T-helper 17 cell (primary cell): ENCODE measurements at regions not wholly inside any gene's neighbourhood (a gene's known extent, or its start where the extent isn't known, plus 50 kb on each side); places are given as distances from the start of the nearest gene placed in this dataset.
"Not testable (repeated sequence)": the region's sequence is repeated elsewhere in the genome, so short reads cannot be mapped to it uniquely, and the experiment has no call there.

Experiments used
- ATAC-seq: fragments of 150-1000 bp; cut with Tn5 transposase; 2 replicates; pipeline ENCODE4 v1.10.0; 2021; ENCODE audit warnings: mild to moderate bottlenecking, moderate library complexity
- DNase-seq, 3 donors: peaks; one replicate each; pipeline versions ENCODE4 v3.0.0 to v3.0.0-alpha.2; 2020 to 2021
- H3K9me3 ChIP-seq: one replicate; pipeline ENCODE4 v1.7.0; 2013; ENCODE audit warnings: low read length, mild to moderate bottlenecking; ENCODE audit not compliant: control insufficient read depth, poor library complexity, severe bottlenecking
- H3K27ac Mint-ChIP-seq: one replicate; pipeline ENCODE4 v1.8.0; 2022; ENCODE audit warnings: mild to moderate bottlenecking, moderate library complexity, mixed read lengths
- H3K27me3 Mint-ChIP-seq: one replicate; pipeline ENCODE4 v1.8.0; 2022; ENCODE audit warnings: mixed read lengths
- H3K36me3 Mint-ChIP-seq: one replicate; pipeline ENCODE4 v1.8.0; 2022; ENCODE audit warnings: low read depth, mixed read lengths
- H3K4me1 Mint-ChIP-seq: one replicate; pipeline ENCODE4 v1.8.0; 2022; ENCODE audit warnings: mild to moderate bottlenecking, mixed read lengths
- H3K4me3 Mint-ChIP-seq: one replicate; pipeline ENCODE4 v1.8.0; 2022; ENCODE audit warnings: mild to moderate bottlenecking, moderate library complexity, mixed read lengths

DNA sequence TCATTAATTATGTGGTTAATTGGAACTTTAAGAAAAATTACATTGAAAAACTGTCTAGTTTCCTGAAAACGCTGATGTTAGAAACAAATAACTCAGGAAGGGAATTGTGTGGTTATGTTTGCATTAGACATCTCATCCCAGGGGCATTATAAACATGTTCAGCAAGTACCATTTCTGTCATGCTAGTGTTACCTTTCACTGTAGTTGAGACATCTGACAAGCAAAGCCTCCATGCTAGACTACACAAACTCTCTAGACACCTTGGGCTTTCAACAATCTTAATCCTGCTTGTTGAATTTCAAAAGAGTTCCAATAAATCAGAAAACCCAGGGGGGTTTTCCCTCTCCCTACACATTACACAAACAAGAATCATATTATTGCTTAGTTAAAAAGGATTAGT lies 536.8 kb downstream of the KCNT2 start:
- DNase-seq: no peak
- Mint-ChIP-seq H3K27me3 (no peaks in the 10 kb centered on the region), H3K4me3 (no peak overlapping the region), H3K36me3 (no peaks in the 10 kb centered on the region), H3K27ac (no peak overlapping the region), H3K4me1 (no peaks in the 10 kb centered on the region)
- no peaks in the 10 kb centered on the region for H3K9me3 ChIP-seq
- no peak for ATAC-seq

DNA sequence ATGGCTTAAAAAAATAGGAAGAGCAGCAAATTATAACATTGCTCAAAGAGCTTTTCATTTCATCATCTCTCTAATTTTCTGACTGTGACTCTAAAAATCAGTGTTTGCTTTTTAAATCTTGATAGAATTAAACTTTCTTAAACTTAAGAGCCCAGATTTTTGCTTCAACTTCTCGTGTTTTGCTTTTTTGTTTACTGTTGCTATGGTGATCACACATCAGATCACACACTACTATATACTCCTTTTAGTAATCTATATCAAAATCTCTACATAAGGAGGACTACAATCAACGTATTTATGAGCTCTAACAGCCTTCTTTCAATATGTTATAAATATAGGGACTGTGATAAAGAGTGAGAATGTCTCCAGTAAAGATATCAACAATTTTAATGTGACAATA lies 537.3 kb downstream of the KCNT2 start:
- no peak for DNase-seq
- H3K36me3 Mint-ChIP-seq: no peaks in the 10 kb centered on the region
- no peak overlapping the region for H3K27ac Mint-ChIP-seq
- no peak for ATAC-seq
- H3K9me3 ChIP-seq: no peaks in the 10 kb centered on the region
- no peaks in the 10 kb centered on the region for H3K27me3 Mint-ChIP-seq
- no peak overlapping the region for H3K4me3 Mint-ChIP-seq
- no peaks in the 10 kb centered on the region for H3K4me1 Mint-ChIP-seq

DNA sequence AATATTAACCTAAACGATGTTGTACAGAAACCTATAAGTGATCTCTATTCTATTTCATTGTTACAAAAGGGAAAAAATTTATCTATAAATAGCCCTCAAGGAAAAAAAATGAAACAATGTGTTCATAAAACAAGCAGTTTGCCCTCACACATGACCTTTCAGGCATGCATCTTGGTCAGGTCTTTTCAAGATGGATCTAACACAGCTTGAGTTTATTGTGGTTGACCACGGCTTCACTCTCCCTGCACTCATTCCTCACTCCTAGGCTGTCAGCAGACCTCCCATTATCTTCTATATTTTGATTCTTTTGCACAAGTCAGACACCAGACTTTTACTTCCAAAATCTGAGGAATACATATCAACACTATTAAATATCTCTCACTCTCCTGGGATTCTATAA lies 544.3 kb downstream of the KCNT2 start:
- H3K27me3 Mint-ChIP-seq: no peaks in the 10 kb centered on the region
- H3K36me3 Mint-ChIP-seq: no peaks in the 10 kb centered on the region
- H3K9me3 ChIP-seq: no peaks in the 10 kb centered on the region
- H3K27ac Mint-ChIP-seq: no peak overlapping the region
- H3K4me1 Mint-ChIP-seq: no peaks in the 10 kb centered on the region
- no peak overlapping the region for H3K4me3 Mint-ChIP-seq
- ATAC-seq (no peak), DNase-seq (no peak)

DNA sequence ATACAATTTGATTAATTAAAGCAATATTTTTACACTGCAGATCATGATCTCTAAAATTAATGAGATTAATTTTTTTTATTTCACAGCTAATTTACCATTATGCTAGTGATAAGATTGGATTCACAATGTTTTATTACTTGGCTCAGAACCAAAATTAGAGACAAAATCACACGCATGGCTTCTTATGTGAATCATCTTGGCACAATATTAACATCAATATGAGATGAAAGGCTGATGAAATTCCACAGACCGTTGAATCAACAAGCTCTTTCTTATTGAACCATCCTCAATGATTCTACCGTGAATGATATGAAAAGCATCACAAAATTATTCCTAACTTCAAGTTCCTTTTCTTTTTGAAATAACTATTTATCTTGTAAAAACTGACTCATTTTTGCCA lies 544.9 kb downstream of the KCNT2 start:
- H3K4me3 Mint-ChIP-seq: no peak overlapping the region
- DNase-seq: no peak
- no peaks in the 10 kb centered on the region for H3K36me3 Mint-ChIP-seq
- no peaks in the 10 kb centered on the region for H3K27me3 Mint-ChIP-seq
- no peaks in the 10 kb centered on the region for H3K9me3 ChIP-seq
- no peaks in the 10 kb centered on the region for H3K4me1 Mint-ChIP-seq
- H3K27ac Mint-ChIP-seq: no peak overlapping the region
- no peak for ATAC-seq

DNA sequence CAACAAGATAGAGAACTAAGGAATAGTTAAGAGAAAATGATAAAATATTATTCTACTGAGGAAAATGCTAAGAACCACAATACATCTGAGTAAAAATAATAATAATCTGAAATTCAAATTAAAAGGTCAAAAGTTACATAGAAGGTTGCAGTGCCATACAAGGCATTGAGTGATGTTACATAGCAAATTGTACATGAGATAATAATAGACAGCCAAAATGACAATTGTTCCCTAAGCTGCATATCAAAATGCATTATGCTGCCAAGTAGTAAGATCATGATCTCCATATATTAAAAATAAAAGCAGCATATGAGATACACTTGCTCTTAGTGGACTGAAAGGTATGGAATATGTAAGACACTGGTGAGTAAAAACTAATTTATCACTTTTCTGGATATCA lies 547.7 kb downstream of the KCNT2 start:
- DNase-seq (no peak), ATAC-seq (no peak)
- Mint-ChIP-seq H3K4me1 (no peaks in the 10 kb centered on the region), H3K36me3 (no peaks in the 10 kb centered on the region), H3K27ac (no peak overlapping the region), H3K4me3 (no peak overlapping the region), H3K27me3 (no peaks in the 10 kb centered on the region)
- no peaks in the 10 kb centered on the region for H3K9me3 ChIP-seq

DNA sequence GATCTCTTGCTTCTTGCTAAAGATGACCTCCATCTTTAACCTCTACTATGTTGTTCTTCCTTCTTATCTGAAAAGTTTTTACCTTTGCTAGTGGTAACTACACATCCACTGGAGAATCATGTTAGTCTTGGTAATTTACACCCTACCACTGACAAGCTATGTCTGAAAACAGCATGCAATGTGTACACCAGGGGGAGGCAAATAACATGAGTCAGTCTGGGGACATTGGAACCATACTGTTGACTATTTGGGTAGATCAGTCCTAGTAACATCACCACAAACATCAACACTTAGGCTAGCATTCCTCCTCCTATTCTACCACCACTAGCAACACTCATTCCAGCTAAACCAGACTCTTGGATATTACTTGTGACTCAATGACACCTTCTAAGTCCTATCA lies 549.0 kb downstream of the KCNT2 start:
- Mint-ChIP-seq H3K36me3 (no peaks in the 10 kb centered on the region), H3K27ac (no peak overlapping the region), H3K4me3 (no peak overlapping the region), H3K4me1 (no peaks in the 10 kb centered on the region), H3K27me3 (no peaks in the 10 kb centered on the region)
- ATAC-seq (no peak), DNase-seq (no peak)
- no peaks in the 10 kb centered on the region for H3K9me3 ChIP-seq

DNA sequence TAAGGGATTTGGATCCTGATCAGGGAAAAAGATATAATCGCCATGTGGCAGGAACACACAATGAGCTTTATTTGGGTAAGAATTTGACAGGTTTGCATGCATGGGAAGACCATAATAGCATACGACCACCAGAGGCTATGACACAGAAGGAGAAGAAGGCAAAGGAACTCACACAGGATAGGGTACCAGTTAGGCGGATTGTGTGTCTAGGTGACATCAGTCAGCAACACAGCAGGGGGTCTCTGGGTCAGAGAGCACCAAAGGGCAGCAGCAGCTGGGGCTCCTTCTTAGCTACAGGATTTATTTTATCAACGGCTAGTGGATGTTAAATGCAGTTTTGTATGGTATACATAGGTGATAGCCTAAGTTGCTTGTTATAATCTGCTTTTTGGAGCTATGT lies 551.3 kb downstream of the KCNT2 start:
- Mint-ChIP-seq H3K4me3 (no peak overlapping the region), H3K4me1 (no peaks in the 10 kb centered on the region), H3K36me3 (no peaks in the 10 kb centered on the region), H3K27ac (no peak overlapping the region), H3K27me3 (no peaks in the 10 kb centered on the region)
- DNase-seq (no peak), ATAC-seq (no peak)
- H3K9me3 ChIP-seq: no peaks in the 10 kb centered on the region

DNA sequence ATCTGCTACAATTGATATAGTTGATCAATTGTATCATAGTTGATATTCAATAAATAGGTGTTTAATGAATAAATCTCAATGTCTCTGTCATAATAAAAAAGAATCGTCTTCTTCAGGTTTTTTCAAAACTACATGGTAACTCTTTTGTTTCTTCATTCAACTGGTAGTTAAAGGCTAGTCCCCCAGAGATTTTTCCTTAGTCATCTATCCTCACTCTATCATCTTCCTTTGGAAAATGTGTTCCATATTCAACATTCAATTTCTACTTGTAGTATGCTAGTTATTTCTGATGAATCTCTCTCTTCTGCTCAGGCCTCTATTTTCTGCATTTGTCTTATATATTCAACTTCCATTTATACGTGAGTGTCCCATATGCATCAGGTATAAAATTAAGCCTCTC lies 558.8 kb downstream of the KCNT2 start:
- Mint-ChIP-seq H3K4me1 (no peaks in the 10 kb centered on the region), H3K36me3 (no peaks in the 10 kb centered on the region), H3K4me3 (no peak overlapping the region), H3K27ac (no peak overlapping the region), H3K27me3 (no peaks in the 10 kb centered on the region)
- no peaks in the 10 kb centered on the region for H3K9me3 ChIP-seq
- ATAC-seq (no peak), DNase-seq (no peak)

DNA sequence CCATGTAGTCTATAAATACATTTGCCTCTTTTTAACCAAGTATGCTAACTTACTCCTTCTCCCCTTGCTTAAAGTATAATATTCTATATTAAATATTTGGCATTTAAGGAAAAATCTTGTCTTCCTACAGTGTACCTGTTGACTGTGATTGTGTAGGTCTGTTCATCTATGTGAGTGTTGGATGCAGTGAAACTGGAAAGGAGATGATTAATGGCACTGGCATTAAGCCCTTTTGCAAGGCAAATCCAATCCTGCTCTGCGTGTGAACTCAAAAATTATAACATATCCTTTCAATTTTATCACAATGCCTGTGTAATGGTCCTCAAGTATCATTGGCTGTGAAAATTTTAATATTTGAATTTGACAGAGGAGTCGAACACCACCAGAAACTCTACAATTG lies 565.0 kb downstream of the KCNT2 start:
- DNase-seq (no peak), ATAC-seq (no peak)
- Mint-ChIP-seq H3K27me3 (no peaks in the 10 kb centered on the region), H3K36me3 (no peaks in the 10 kb centered on the region), H3K4me3 (no peak overlapping the region), H3K27ac (no peak overlapping the region), H3K4me1 (no peaks in the 10 kb centered on the region)
- H3K9me3 ChIP-seq: no peaks in the 10 kb centered on the region

DNA sequence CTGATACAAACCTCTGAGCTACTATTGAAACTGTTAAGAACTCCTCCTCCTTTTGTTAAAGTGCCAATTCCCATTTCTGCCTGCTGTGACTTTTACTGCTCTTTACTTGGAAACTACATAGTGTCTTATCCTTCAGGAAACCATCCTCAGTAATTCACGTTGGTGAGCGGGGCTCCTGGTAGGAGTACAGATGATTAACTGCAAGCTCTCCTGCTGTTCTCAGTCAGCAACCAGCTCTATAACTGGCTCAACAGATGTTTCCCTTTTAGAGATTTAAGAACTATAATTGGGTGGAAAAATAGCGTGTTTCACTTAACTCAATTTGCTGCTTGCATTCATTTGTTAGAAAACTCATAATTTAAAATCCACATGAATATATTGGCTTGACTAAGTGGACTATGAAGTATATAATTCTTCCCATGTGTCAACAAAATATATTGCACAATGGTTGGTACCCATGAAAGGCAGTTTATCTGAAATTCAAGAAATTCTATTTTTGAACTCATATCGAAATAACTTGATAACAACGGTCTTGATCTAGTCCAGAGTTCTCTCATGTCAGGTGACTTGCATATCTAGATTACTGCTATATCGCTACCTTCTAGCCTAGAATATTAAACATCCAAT lies 574.0 kb downstream of the KCNT2 start:
- H3K4me1 Mint-ChIP-seq: no peaks in the 10 kb centered on the region
- H3K36me3 Mint-ChIP-seq: no peaks in the 10 kb centered on the region
- no peak overlapping the region for H3K27ac Mint-ChIP-seq
- DNase-seq (no peak), ATAC-seq (no peak)
- no peak overlapping the region for H3K4me3 Mint-ChIP-seq
- no peaks in the 10 kb centered on the region for H3K9me3 ChIP-seq
- H3K27me3 Mint-ChIP-seq: no peaks in the 10 kb centered on the region

DNA sequence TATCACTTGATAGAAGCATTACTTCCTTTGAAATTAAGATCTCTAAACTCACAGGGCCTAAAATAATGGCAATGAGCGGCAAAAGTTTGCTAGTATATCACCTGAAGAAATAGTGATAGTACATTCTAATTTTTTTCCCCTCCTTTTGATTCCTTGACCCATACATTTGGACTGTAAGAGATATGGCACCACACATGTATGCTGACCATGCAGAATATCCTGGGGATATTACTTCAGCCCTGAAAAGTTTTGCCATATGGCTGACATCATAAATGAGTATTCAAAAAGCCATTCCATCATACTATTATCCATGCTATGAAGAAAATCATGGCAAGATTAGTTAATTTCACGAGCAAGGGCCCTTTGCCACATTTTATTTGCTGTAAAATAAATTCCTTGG lies 576.9 kb downstream of the KCNT2 start:
- not testable (repeated sequence) for H3K4me1 Mint-ChIP-seq, H3K4me3 Mint-ChIP-seq, H3K27me3 Mint-ChIP-seq

DNA sequence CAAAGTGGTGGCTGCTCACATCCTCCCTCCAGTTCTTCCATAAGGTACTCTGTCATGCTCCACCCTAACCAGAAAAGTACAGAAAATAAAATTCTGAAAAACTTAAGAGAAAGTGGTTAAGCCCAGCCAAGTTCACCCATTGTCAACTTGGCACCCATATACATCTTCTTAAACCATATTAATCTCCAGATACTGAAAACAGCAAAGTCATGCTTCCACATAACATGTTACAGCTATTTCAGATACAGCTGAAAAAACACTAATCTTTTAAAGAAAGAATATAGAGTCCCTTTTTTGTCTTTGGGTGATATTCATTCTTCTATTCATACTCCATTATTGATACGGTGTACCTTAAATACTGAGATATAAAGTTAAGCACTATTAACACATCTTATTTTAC lies 577.8 kb downstream of the KCNT2 start:
- H3K36me3 Mint-ChIP-seq: no peaks in the 10 kb centered on the region
- ATAC-seq: no peak
- DNase-seq: no peak

More for the DNA sequence above, 576.9 kb downstream of the KCNT2 start:
- not testable (repeated sequence) for ATAC-seq, DNase-seq, H3K36me3 Mint-ChIP-seq, H3K9me3 ChIP-seq, H3K27ac Mint-ChIP-seq

DNA sequence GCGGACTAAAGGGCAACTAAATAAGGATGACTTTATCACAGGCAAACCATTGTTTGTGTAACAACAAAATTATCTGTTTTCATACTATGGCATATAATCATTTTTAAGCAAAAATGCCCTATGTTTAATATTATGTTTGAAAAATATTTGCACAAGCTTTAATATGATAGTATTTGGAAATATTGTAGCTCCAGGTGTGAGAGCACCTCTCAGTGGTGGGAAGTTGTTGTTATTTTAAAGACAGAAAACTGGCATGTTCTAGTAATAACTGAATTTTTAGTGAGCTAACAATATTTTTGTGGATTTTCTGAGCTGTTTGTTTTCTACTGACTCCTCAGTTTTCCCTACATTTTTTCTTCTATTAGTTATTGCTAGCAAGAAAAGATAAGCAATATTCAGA lies 578.8 kb downstream of the KCNT2 start:
- Mint-ChIP-seq H3K36me3 (no peaks in the 10 kb centered on the region), H3K27me3 (no peaks in the 10 kb centered on the region), H3K27ac (no peak overlapping the region), H3K4me1 (no peaks in the 10 kb centered on the region), H3K4me3 (no peak overlapping the region)
- DNase-seq (no peak), ATAC-seq (no peak)
- H3K9me3 ChIP-seq: no peaks in the 10 kb centered on the region

More for the DNA sequence above, 577.8 kb downstream of the KCNT2 start:
- no peak overlapping the region for H3K4me3 Mint-ChIP-seq
- H3K9me3 ChIP-seq: no peaks in the 10 kb centered on the region
- H3K27ac Mint-ChIP-seq: no peak overlapping the region
- H3K27me3 Mint-ChIP-seq: no peaks in the 10 kb centered on the region
- no peaks in the 10 kb centered on the region for H3K4me1 Mint-ChIP-seq

DNA sequence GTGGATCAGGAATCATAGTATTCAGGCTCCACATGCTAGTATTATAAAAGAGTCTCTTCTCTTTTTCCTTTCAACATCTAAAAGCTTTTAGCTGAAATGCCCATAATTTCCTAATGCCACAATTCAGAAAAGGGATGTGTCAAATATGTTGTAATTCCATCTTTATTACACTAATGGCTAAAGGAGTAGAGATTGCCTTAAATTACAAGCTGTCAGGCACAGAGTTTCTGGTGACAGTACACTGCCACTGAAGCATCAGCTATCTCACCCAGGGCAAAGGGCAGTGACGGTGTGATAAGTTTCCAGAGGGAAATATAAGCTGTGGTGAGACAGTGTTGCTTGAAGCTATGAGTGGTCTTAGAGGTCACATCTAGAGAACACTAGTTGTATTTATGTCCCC lies 581.1 kb downstream of the KCNT2 start:
- Mint-ChIP-seq H3K27me3 (no peaks in the 10 kb centered on the region), H3K27ac (no peak overlapping the region), H3K4me3 (no peak overlapping the region), H3K4me1 (no peaks in the 10 kb centered on the region), H3K36me3 (no peaks in the 10 kb centered on the region)
- H3K9me3 ChIP-seq: no peaks in the 10 kb centered on the region
- ATAC-seq (no peak), DNase-seq (no peak)
